ENCODE measurements at regions not wholly inside any gene's neighbourhood (a gene's known extent, or its start where the extent isn't known, plus 50 kb on each side); places are given as distances from the start of the nearest gene placed in this dataset.

DNA sequence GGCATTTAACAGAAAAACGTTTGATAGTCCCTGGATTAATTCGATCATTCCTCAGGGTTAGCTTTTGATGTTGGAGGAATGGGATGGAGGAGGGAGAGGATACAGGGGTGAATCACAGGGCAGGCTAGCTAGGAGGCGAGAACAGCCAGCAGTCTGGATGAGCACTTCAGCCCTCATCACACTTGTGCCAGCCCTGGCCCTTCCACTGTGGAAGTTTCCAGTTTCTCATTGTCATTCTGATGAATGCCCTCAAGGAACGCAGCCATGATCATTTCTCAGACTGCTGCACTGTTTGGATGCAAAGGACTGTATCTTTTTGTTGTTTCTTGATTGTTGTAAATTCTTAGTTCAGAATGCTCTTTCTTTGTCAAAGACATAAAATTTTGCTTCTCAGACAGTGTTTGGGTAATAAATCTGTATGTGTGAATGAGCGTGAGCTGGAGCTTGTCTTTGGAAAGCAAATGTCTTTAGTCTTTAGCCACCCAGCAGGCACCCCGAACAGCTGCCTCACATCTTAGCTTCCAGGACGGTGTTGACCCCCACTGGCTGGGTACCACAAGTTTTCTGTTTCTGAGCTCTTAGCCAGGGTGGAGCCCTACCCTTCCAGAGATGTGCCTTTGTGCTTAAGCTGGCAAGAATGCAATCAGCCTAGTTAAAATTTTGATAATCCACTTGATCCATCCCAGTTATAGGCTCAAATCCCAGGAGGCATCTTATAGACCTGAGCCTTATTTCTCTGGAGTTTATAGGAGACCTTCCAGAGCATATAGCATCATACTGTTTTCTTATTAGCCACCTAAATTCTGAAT, 121.1 kb downstream of the PDCD6IP start:
- H3K27ac ChIP-seq, result no peak overlapping the region
- intact Hi-C loops (cut with DNase I; ENCODE audit: low total_unique reads), result no loop called here
- no peaks in the 10 kb centered on the region for H3K36me3 ChIP-seq

DNA sequence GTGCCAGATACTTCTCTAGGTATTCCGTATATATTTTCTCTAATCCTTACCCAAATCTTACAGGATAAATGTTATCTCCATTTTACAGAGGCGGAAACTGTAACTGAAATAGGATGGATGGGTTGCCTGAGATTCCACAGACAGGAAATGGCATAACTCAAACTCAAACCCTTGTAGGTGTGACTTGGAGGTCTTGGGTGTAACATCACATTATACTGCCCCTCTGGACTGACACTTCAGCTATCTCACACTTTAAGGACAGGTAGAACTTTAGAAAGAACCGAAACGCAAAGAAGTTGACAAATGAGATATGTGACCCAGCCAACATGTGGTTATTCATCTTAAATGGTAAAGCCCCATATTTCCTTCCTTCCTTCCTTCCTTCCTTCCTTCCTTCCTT, 122.1 kb downstream of the PDCD6IP start:
- H3K36me3 ChIP-seq, result no peaks in the 10 kb centered on the region
- TF ChIP-seq, protein P1, sequence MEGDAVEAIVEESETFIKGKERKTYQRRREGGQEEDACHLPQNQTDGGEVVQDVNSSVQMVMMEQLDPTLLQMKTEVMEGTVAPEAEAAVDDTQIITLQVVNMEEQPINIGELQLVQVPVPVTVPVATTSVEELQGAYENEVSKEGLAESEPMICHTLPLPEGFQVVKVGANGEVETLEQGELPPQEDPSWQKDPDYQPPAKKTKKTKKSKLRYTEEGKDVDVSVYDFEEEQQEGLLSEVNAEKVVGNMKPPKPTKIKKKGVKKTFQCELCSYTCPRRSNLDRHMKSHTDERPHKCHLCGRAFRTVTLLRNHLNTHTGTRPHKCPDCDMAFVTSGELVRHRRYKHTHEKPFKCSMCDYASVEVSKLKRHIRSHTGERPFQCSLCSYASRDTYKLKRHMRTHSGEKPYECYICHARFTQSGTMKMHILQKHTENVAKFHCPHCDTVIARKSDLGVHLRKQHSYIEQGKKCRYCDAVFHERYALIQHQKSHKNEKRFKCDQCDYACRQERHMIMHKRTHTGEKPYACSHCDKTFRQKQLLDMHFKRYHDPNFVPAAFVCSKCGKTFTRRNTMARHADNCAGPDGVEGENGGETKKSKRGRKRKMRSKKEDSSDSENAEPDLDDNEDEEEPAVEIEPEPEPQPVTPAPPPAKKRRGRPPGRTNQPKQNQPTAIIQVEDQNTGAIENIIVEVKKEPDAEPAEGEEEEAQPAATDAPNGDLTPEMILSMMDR (IDR thresholded peaks at IDR 0.05), result no peak
- H3K4me1 ChIP-seq, result no peaks in the 10 kb centered on the region
- no peaks in the 10 kb centered on the region for H3K27me3 ChIP-seq
- no peak for DNase-seq
- H3K27ac ChIP-seq, result no peak overlapping the region
- H3K4me3 ChIP-seq, result no peak overlapping the region
- H3K9me3 ChIP-seq, result no peaks in the 10 kb centered on the region
- intact Hi-C loops (cut with DNase I; ENCODE audit: low total_unique reads), result no loop called here

More for the DNA sequence above, 121.1 kb downstream of the PDCD6IP start:
- no peak overlapping the region for H3K4me3 ChIP-seq
- no peak for DNase-seq
- TF ChIP-seq, protein P1 (IDR thresholded peaks at IDR 0.05), result no peak
- H3K9me3 ChIP-seq, result no peaks in the 10 kb centered on the region
- no peaks in the 10 kb centered on the region for H3K27me3 ChIP-seq
- H3K4me1 ChIP-seq, result no peaks in the 10 kb centered on the region

DNA sequence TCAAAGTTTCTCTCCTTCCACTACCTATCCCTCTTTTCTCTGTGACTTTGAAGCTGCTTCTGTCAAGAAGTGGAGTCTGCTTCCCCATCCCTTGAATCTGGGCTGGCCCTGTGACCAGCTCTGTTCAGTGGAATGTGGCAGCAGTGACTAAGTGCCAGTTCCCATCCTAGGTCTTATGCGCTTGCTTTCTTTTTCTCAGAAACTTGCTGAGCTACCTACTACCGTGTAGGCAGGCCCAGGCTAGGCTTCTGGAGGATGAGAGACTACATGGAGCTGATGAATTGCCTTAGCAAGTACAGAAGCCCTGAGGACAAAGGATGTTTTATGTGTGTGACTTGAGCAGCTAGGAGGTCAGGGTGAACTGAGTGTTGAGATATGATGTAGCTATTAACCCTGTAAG, 123.2 kb downstream of the PDCD6IP start:
- H3K9me3 ChIP-seq, result no peaks in the 10 kb centered on the region
- H3K36me3 ChIP-seq, result no peaks in the 10 kb centered on the region
- H3K27me3 ChIP-seq, result no peaks in the 10 kb centered on the region
- intact Hi-C loops (cut with DNase I; ENCODE audit: low total_unique reads), result no loop called here
- TF ChIP-seq, protein P1 (IDR thresholded peaks at IDR 0.05), result no peak
- H3K4me3 ChIP-seq, result no peak overlapping the region
- no peaks in the 10 kb centered on the region for H3K4me1 ChIP-seq
- no peak overlapping the region for H3K27ac ChIP-seq
- no peak for DNase-seq

DNA sequence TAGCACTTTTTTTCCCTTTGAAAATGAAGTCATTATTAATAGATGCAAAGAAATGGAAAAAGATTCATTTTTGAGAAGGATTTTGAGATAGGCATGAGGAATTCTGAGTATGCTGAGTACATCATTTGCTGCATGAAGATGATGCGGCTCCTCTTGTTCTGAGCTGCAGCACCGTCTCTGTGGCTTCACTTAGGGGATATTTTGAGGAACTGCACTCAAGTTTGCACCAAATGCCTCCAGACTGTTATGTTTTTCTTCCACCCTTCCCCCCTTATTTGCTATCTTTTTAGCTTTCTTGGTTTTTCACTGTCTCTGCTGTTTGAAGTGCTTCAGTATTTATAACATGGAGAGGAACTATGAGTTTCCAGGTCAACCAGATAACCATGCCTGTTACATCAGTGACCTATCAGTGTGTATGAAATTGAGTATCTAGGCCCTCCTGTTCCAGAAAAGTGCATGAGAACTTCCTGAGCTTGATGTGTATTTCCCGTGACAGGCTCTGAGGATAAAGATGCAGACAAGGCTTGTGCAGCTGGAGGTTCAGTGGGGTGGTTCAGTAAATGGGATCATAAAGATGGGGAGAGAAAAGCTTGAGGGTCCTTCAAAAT, 128.7 kb downstream of the PDCD6IP start:
- Histone ChIP-seq H3K36me3 (no peaks in the 10 kb centered on the region), H3K27me3 (no peaks in the 10 kb centered on the region), H3K9me3 (no peaks in the 10 kb centered on the region), H3K4me1 (no peaks in the 10 kb centered on the region), H3K4me3 (no peak overlapping the region), H3K27ac (no peak overlapping the region)
- intact Hi-C loops (cut with DNase I; ENCODE audit: low total_unique reads), result no loop called here
- no peak for DNase-seq
- TF ChIP-seq, protein P1 (IDR thresholded peaks at IDR 0.05), result no peak

DNA sequence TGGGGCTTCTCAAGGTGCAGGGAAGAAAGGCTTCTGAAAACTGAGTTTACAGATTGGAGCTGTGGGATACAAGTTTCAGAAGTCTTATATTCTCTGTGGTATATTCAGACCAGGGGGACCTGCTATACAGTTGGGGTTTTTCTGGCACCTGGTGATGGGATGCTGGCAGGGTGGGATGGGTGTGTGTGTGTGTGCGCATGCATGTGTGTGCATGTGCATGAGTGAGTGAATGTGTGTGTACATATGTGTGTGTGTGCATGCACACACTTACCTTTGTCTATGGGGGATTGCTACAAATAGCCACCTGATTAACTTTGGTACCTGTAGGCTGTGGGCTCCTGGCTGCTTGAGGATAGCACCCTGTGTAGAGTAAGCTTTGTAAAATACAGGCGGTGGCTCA, 131.4 kb downstream of the PDCD6IP start:
- Histone ChIP-seq H3K27me3 (no peaks in the 10 kb centered on the region), H3K4me1 (no peaks in the 10 kb centered on the region), H3K9me3 (no peaks in the 10 kb centered on the region), H3K27ac (no peak overlapping the region), H3K4me3 (no peak overlapping the region), H3K36me3 (no peaks in the 10 kb centered on the region)
- intact Hi-C loops (cut with DNase I; ENCODE audit: low total_unique reads), result no loop called here
- DNase-seq, result no peak
- TF ChIP-seq, protein P1 (IDR thresholded peaks at IDR 0.05), result no peak
